SK-N-SH (cell line): ENCODE measurements at regions not wholly inside any gene's neighbourhood (a gene's known extent, or its start where the extent isn't known, plus 50 kb on each side); places are given as distances from the start of the nearest gene placed in this dataset.

Experiments used
- CTCF ChIA-PET: fragments of 300-600, 350-600 bp; formaldehyde crosslinking; extraction: SDS; loops from one replicate; lab custom pipeline; 2021; lab: Yijun Ruan, JAX
- POLR2A ChIA-PET: fragments of 350-600 bp; sonication (Branson Sonifier 250); formaldehyde crosslinking; extraction: SDS; loops from one replicate; lab custom pipeline; 2020; ENCODE audit warnings: antibody characterized with exemption, inconsistent platforms; lab: Yijun Ruan, JAX
- DNase-seq: peaks from one replicate; pipeline ENCODE4 v3.0.0; 2012
- H2AFZ ChIP-seq: fragments of 200-600 bp; sonication (generic); 2 replicates; pipeline ENCODE4 v1.8.1; 2016; ENCODE audit warnings: antibody characterized with exemption, mild to moderate bottlenecking, low read depth
- H3F3A ChIP-seq: fragments of 200-600 bp; sonication (generic); replicated peaks from 2 replicates; pipeline ENCODE3; 2016; ENCODE audit warnings: antibody characterized with exemption, mild to moderate bottlenecking; ENCODE audit not compliant: insufficient read depth
- H3K27ac ChIP-seq, 2 experiments: fragments of 200-500 bp in 1 of 2; fragments of 200-600 bp in 1 of 2; sonication (Bioruptor generic) in 1 of 2; sonication (generic), shearing (Covaris generic) in 1 of 2; 2 replicates each; pipeline versions ENCODE4 v1.5.1 to v1.6.1; 2014 to 2016; ENCODE audit warnings: low read depth in 2 of 2, inconsistent platforms in 1 of 2, low read length in 1 of 2, mild to moderate bottlenecking in 1 of 2, mixed read lengths in 1 of 2
- H3K27me3 ChIP-seq: fragments of 200-600 bp; sonication (generic), shearing (Covaris generic); 2 replicates; pipeline ENCODE4 v1.6.1; 2016; ENCODE audit warnings: mixed run types; ENCODE audit not compliant: insufficient read depth
- H3K36me3 ChIP-seq, 2 experiments: fragments of 200-500 bp in 1 of 2; fragments of 200-600 bp in 1 of 2; sonication (Bioruptor generic) in 1 of 2; sonication (generic) in 1 of 2; replicated peaks in 1 of 2; 2 replicates each; pipeline versions ENCODE3 to v1.5.1; 2014 to 2016; ENCODE audit warnings: low read length in 1 of 2, mild to moderate bottlenecking in 1 of 2; ENCODE audit not compliant: insufficient read depth in 2 of 2, control insufficient read depth in 1 of 2
- H3K4me1 ChIP-seq, 2 experiments: fragments of 200-500 bp in 1 of 2; fragments of 200-600 bp in 1 of 2; sonication (Bioruptor generic) in 1 of 2; sonication (generic), shearing (Covaris generic) in 1 of 2; 2 replicates each; pipeline versions ENCODE4 v1.5.1 to v1.6.1; 2014 to 2016; ENCODE audit warnings: low read depth in 1 of 2, low read length in 1 of 2, mixed run types in 1 of 2; ENCODE audit not compliant: insufficient read depth in 2 of 2, control insufficient read depth in 1 of 2
- H3K4me2 ChIP-seq: fragments of 200-600 bp; sonication (generic), shearing (Covaris generic); 2 replicates; pipeline ENCODE4 v1.6.1; 2017; ENCODE audit warnings: mixed run types
- H3K4me3 ChIP-seq, 2 experiments: fragments of 200-500 bp in 1 of 2; fragments of 200-600 bp in 1 of 2; sonication (Bioruptor generic) in 1 of 2; sonication (generic), shearing (Covaris generic) in 1 of 2; 2 replicates each; pipeline versions ENCODE4 v1.5.1 to v1.8.1; 2014 to 2016; ENCODE audit warnings: low read depth in 2 of 2, inconsistent platforms in 1 of 2, low read length in 1 of 2, mild to moderate bottlenecking in 1 of 2, mixed read lengths in 1 of 2, moderate library complexity in 1 of 2
- H3K79me2 ChIP-seq: fragments of 200-600 bp; sonication (generic); 2 replicates; pipeline ENCODE4 v1.8.1; 2017; ENCODE audit warnings: mild to moderate bottlenecking; ENCODE audit not compliant: insufficient read depth
- H3K9ac ChIP-seq: fragments of 200-600 bp; sonication (generic); 2 replicates; pipeline ENCODE4 v1.6.1; 2017; ENCODE audit warnings: mixed run types
- H3K9me2 ChIP-seq: fragments of 200-600 bp; sonication (generic); 2 replicates; pipeline ENCODE4 v1.6.1; 2017; ENCODE audit warnings: mixed run types
- H3K9me3 ChIP-seq: fragments of 200-600 bp; sonication (generic); 2 replicates; pipeline ENCODE4 v1.6.1; 2017; ENCODE audit warnings: mixed run types, mild to moderate bottlenecking, moderate library complexity
- H4K20me1 ChIP-seq: fragments of 200-600 bp; sonication (generic); 2 replicates; pipeline ENCODE4 v1.6.1; 2017; ENCODE audit warnings: mild to moderate bottlenecking, mixed run types; ENCODE audit not compliant: insufficient read depth
- EP300 ChIP-seq, 2 experiments: IDR thresholded peaks; 2 replicates each; pipeline versions ENCODE4 v1.4.0 to v1.6.1; 2012; ENCODE audit warnings: borderline replicate concordance in 1 of 2, low read depth in 1 of 2, low read length in 1 of 2
- GABPA ChIP-seq: IDR thresholded peaks from 2 replicates; pipeline ENCODE4 v1.4.0; 2012; ENCODE audit warnings: low read depth, mild to moderate bottlenecking
- PBX3 ChIP-seq: IDR thresholded peaks from 2 replicates; pipeline ENCODE4; 2012
- RAD21 ChIP-seq: IDR thresholded peaks from 2 replicates; pipeline ENCODE4 v1.6.1; 2012; ENCODE audit warnings: mild to moderate bottlenecking, low read length
- RCOR1 ChIP-seq: fragments of 150-350 bp; IDR thresholded peaks from 2 replicates; pipeline ENCODE4 v1.6.1; 2017; ENCODE audit warnings: antibody characterized with exemption, low read length
- RXRA ChIP-seq: IDR thresholded peaks from 2 replicates; pipeline ENCODE4 v1.4.0; 2012; ENCODE audit warnings: low read depth, mild to moderate bottlenecking, borderline replicate concordance
- SIN3A ChIP-seq: IDR thresholded peaks from 2 replicates; pipeline ENCODE4 v1.6.1; 2012; ENCODE audit warnings: low read depth, mild to moderate bottlenecking, low read length, moderate library complexity, borderline replicate concordance
- TAF1 ChIP-seq: IDR thresholded peaks from 2 replicates; pipeline ENCODE4 v1.6.1; 2012; ENCODE audit warnings: low read depth, mild to moderate bottlenecking, low read length, moderate library complexity, borderline replicate concordance
- WGBS: methylation state at CpG from one replicate; pipeline ENCODE4 v1.1.6; 2017; ENCODE audit warnings: low lambda C conversion rate; 5-methylcytosine and 5-hydroxymethylcytosine counted together
- TF ChIP-seq, protein P1 (sequence below): IDR thresholded peaks from 2 replicates; pipeline ENCODE4 v1.4.0; 2012; ENCODE audit warnings: low read depth, borderline replicate concordance

- WGBS, result 74% methylated on average over 27 of the region's 32 CpGs
- POLR2A ChIA-PET, result no interaction called here
- Histone ChIP-seq H3K4me3 (no peak overlapping the region), H3K36me3 (no peaks in the 10 kb centered on the region), H3K9ac (no peak overlapping the region), H3K27me3 (no peaks in the 10 kb centered on the region), H3K9me3 (no peaks in the 10 kb centered on the region), H3F3A (no peaks in the 10 kb centered on the region), H3K9me2 (no peaks in the 10 kb centered on the region), H4K20me1 (no peaks in the 10 kb centered on the region), H3K27ac (no peak overlapping the region), H2AFZ (no peak overlapping the region), H3K4me2 (no peak overlapping the region), H3K79me2 (no peaks in the 10 kb centered on the region), H3K4me1 (peaks cover 0 to 17% of the 10 kb centered on the region in 2 experiments; a peak in 1 of 4 replicates)
- CTCF ChIA-PET, result no interaction called here
- TF ChIP-seq EP300 (IDR thresholded peaks at IDR 0.05; ENCODE audit: borderline replicate concordance in 1 of 2, low read depth in 1 of 2, low read length in 1 of 2), result no peak
- TF ChIP-seq GABPA, result no peak
- TF ChIP-seq SIN3A, result no peak
- no peak for TF ChIP-seq TAF1
- TF ChIP-seq PBX3, result no peak
- no peak for TF ChIP-seq RXRA
- TF ChIP-seq RAD21, result no peak
- DNase-seq, result no peak
Measured at GRCh38 chr9:96140296-96141127, 161.5 kb downstream of the HSD17B3 start.

DNA sequence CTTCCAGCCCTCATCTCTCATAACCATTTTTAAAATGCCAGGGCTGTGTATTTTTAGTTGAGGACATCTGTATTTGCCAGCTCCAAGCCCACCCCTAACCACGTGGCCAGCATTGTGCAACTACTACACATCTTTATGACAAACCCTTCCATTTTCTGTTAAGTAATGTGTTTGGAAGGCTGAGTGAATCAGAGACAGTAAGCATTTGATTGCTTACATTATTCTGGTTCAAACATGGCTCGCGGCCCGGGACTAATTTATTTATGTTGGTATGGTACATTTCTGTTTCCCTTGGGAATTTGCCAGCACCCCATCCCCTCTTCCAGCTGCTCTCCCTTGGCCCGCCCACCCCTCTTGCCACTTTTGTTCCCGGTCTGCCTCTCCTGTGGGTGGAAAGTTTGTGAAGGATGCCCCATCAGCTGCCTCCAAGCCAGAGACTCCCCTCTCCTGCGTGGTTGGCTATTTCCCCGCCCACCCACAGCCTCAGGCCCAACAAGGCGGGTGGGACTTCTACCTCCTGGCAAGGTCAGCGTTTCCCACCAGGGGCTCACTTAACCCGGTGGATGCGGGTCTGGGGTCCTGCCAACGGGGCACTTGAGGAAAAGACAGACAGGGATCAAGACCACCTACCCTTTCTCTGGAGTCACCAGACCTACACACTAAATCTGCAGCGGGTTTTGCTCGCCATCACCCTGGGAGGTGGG lies 162.2 kb downstream of the HSD17B3 start:
- peak; percentile 17; the same call in 1 of the 2 replicates for TF ChIP-seq PBX3
- TF ChIP-seq RCOR1, result peak; percentile 41; the same call in 1 of the 2 replicates
- TF ChIP-seq, protein P1, sequence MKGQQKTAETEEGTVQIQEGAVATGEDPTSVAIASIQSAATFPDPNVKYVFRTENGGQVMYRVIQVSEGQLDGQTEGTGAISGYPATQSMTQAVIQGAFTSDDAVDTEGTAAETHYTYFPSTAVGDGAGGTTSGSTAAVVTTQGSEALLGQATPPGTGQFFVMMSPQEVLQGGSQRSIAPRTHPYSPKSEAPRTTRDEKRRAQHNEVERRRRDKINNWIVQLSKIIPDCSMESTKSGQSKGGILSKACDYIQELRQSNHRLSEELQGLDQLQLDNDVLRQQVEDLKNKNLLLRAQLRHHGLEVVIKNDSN, result peak; percentile 58; the same call in 1 of the 2 replicates
- no peak; the same call in 1 of the 2 replicates for TF ChIP-seq RAD21
- Histone ChIP-seq H3K9me3 (no peaks in the 10 kb centered on the region), H3K4me2 (no peak overlapping the region), H3K9me2 (no peaks in the 10 kb centered on the region), H3K4me3 (no peak overlapping the region), H3F3A (no peaks in the 10 kb centered on the region), H3K4me1 (peaks cover 0 to 17% of the 10 kb centered on the region in 2 experiments; a peak in 1 of 4 replicates), H4K20me1 (no peaks in the 10 kb centered on the region), H3K79me2 (no peaks in the 10 kb centered on the region), H3K36me3 (no peaks in the 10 kb centered on the region), H3K27ac (no peak overlapping the region), H3K9ac (no peak overlapping the region), H2AFZ (no peak overlapping the region), H3K27me3 (no peaks in the 10 kb centered on the region)
- peak; percentile 71 for DNase-seq
- WGBS, result 30% methylated on average over 12 of the region's 15 CpGs
- ChIA-PET CTCF (no interaction called here), POLR2A (no interaction called here)
